GM21381 (cell line): ENCODE measurements at regions not wholly inside any gene's neighbourhood (a gene's known extent, or its start where the extent isn't known, plus 50 kb on each side); places are given as distances from the start of the nearest gene placed in this dataset.

ENCODE experiments used
- ATAC-seq: cut with Tn5 transposase; IDR thresholded peaks from one replicate; pipeline ENCODE4 v1.9.1; 2021; ENCODE audit warnings: mild to moderate bottlenecking, moderate library complexity; ENCODE audit not compliant: unreplicated experiment

DNA sequence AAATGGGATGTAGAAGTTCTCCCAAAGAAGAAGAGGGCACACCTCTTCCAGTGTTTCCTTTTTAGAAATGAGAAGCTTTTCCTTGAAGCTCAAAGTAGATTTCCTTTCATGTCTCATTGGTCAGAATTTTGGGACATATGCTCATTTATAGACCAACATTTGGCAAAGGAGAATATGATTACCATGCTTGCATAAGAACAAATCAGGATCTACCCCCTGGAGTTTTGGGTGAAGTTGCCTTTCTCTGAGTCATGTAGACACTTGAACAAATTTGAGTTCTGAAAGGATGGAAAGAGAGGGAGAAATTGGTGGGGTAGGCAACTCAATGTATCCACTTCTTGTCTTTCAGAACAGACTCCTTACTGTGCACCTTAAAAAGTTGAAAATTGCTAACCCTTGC, 409.0 kb downstream of the SLC4A3 start:
- no peak for ATAC-seq

DNA sequence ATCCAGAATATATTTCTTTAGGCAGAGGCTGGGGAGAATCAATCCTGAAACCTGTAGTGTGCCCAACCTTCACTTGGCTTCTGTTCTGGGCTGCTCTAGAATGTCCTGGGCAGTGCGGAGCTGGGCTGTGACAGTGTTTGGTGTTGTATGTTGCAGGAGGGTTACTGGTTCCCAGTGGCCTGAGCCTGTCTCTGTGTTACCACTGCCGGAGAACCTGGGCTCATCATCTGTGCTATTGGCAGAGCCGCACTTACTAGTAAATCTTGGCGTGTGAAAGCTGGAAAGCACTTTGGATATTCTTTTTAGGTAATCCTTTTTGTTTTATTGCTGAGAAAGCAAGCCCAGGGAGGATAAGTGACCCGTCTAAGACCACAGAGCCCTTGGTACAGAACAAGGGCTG, 412.9 kb downstream of the SLC4A3 start:
- no peak for ATAC-seq

- no peak for ATAC-seq
Observed at GRCh38 chr2:220041447-220041846, 414.0 kb downstream of the SLC4A3 start.

DNA sequence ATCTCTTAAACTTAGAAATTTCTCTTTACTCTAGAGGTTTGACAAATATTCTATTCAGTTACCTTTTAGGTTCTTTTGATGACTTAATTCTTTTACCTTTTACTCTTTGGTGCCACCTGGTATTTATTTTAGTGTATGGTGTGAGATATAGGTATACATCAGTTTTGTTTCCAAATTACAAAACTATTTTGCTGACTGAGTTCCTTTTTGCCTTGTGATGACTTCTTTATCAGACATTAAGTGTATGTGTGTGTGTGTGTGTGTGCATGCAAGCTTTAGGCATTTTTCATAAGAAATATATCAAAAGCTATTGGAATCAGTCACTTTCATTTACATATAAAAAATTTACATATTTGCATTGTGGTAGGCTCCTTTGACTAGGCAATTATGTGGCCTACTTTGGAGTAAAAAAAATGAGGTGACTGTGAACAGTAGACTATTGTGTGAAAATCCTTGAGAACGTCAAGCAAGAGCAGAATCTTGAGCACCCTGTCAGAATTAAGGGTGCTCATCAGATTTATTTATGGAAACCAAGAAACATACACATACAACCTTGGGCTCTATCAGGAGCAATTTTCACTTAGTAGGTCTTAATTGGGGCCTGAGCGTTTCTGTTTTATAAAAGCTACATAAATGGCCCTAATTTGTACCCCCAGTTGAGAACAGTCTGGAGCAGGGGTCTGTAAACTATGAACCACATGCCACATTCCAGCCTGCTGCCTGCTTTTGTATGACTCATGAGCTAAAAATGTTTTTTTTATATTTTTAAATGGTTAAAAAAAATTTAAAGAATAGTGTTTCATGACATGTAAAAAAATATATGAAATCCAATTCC, 415.9 kb downstream of the SLC4A3 start:
- ATAC-seq: no peak

GRCh38 chr2:220043990-220044335, 416.5 kb downstream of the SLC4A3 start:
- ATAC-seq: no peak

- ATAC-seq: no peak
Observed at GRCh38 chr2:220044383-220044782, 417.0 kb downstream of the SLC4A3 start.

DNA sequence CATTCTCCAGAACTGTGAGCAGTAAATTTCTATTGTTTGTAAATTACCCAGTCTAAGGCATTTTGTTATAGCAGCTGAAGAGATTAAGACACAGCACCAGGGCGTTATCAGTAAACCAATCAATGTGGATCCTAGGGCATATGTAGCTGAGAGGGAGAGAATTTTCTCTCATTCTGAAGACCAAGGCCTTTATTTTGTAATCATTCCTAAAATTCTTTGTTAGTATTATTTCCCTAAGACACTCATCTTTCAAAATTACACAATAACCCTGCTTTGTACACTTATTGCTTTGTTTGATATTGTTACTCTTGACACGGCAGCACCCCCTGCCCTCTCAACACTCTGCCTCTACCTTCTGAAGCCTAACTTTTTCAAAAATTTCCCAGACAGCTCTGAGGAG, 419.1 kb downstream of the SLC4A3 start:
- no peak for ATAC-seq

- ATAC-seq: no peak
Observed at GRCh38 chr2:220051716-220052115, 424.3 kb downstream of the SLC4A3 start.

GRCh38 chr2:220053919-220054318, 426.5 kb downstream of the SLC4A3 start:
- ATAC-seq: no peak

DNA sequence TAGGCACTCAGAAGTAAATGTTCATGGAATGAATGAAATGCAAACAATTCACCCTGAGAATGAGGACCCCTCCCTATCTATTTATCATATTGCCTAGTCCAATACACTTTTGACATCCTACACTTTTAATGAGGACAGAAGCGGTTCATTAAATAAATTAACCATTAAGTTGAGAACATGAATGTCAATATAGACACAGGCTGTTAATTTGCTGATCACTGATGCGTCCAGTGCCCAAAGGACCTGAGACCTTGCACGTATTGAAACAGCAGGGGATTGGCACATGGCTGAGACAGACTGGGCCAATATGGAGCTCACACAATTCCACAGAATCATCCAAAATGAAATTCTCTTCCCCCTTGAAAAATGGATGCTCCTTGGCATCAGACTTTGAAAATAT, 430.0 kb downstream of the SLC4A3 start:
- no peak for ATAC-seq

DNA sequence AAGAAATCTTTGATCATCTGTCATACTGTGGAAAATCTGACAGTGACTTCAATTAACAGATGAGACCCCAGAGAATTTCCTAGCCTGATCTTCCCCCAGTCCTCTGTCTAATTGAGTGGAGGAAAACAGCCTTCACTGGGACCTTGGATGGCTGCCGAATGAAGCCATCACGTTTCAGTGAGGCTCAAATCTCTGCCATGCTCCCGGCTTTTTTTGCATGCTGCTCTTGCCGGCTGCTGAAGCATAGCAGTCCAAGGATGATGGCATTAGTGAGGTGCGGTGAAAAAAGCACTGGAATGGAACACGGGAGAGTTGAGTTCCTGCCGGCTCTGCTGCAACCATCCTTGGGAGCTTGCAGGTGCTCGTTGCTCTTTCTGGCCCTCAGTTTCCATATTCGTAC, 430.5 kb downstream of the SLC4A3 start:
- no peak for ATAC-seq

GRCh38 chr2:220064111-220065030, 436.9 kb downstream of the SLC4A3 start:
- no peak for ATAC-seq

DNA sequence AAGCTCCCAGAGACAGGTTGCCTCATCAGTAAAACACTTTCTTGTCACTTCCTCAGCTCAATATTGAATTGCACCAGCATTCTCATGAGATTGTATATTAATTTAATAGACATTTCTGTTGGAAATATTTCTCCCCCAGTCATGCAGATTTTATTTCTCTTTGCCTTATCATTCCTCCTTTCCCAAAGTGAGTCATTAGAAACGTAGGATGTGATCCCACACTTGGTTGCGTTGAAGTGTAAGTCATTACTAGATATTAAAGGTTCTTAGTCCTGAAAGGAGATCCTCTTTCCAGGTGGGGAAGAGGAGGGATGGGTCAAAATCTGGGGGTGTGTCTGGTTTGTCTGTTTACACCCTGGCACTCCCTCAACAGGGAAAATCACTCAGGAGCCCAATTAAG, 438.2 kb downstream of the SLC4A3 start:
- ATAC-seq: no peak

GRCh38 chr2:220068846-220069245, 441.4 kb downstream of the SLC4A3 start:
- no peak for ATAC-seq

GRCh38 chr2:220070349-220070748, 442.9 kb downstream of the SLC4A3 start:
- no peak for ATAC-seq

GRCh38 chr2:220071696-220072095, 444.3 kb downstream of the SLC4A3 start:
- no peak for ATAC-seq

DNA sequence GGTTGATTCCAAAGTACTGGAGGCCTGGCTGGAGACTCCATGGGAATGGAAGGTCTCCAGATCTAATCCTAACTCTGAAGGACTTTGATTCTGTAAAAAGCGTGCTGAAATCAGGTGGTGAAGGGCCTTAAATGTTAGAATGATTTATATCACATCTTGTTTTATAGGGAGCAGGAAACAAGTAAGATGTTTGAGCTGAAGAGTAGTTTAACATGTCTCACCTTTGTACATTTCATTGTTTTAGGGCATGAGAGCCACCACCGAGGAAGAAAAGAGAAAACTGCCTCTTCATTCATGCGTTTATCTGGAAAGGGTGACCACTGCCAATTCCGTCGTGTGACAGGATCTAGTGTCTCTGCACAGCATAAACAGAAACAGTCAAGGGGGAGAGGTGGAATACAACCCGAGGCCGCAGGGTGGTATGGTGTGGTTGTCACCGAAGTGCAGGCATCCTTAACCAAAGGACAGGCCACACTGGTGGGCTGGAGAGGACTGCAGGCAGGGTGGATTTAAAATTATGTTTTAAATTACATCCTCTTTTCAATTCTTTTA, 445.3 kb downstream of the SLC4A3 start:
- ATAC-seq: no peak

DNA sequence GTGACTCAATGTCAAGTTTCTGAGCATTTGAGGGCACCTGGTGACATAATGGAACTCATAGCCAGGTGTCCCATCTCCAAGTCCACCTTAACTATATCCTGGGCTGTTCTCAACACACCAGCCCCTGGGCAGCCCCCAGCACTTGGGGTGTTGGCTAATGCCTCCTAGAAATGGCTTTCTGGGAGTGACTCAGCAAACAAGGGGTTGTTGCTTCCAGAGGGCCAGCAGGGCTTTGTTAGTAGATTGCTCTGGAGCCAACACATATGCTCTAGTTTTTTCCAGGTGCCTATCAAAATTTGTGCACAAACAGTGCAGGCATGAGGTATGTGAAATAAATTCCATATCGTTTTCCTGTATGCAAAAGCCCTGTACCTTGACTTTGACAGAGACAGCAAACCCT, 448.4 kb downstream of the SLC4A3 start:
- ATAC-seq: no peak

- ATAC-seq: no peak
Observed at GRCh38 chr2:220076734-220077133, 449.3 kb downstream of the SLC4A3 start.

GRCh38 chr2:220077488-220077887, 450.1 kb downstream of the SLC4A3 start:
- ATAC-seq: no peak

- ATAC-seq: no peak
Observed at GRCh38 chr2:220078439-220078838, 451.0 kb downstream of the SLC4A3 start.

GRCh38 chr2:220079595-220079994, 452.2 kb downstream of the SLC4A3 start:
- ATAC-seq: no peak
